Skin epidermis (tissue), 12 donors: ENCODE measurements at regions not wholly inside any gene's neighbourhood (a gene's known extent, or its start where the extent isn't known, plus 50 kb on each side); places are given as distances from the start of the nearest gene placed in this dataset.

Source experiments
- H3K27ac ChIP-seq, 21 experiments: fragments of 200-600 bp; sonication (generic) in 11 of 21; one replicate each; pipeline ENCODE4 v1.5.0; 2020; ENCODE audit warnings: mild to moderate bottlenecking in 3 of 21, inconsistent platforms in 2 of 21, moderate library complexity in 2 of 21
- H3K4me3 ChIP-seq, 7 experiments: fragments of 200-600 bp; sonication (generic) in 2 of 7; one replicate each; pipeline ENCODE4 v1.5.0; 2020; ENCODE audit warnings: inconsistent platforms in 2 of 7, mild to moderate bottlenecking in 2 of 7, moderate library complexity in 1 of 7

DNA sequence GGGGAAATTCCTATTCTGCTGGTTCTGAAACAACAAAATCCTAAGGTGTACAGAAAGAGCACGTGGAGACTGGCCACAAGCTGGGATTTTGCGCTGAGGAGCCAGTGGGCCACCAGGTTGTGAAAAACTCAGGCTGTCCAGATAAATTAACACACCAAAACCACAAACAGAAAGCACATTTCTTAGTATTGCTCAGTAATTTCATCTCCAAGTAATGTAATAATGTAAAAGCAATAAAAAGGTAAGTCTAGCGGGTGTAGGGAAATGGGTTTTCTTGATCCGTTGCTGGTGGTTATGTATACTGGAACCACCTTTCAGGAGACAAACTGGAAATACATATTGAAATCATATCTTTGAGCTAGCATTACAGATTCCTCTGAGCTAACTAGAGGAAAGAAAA lies 195.6 kb upstream of the CNR1 start:
- Histone ChIP-seq H3K4me3 (no peak overlapping the region), H3K27ac (no peak overlapping the region)

GRCh38 chr6:88361298-88361697 lies 195.2 kb upstream of the CNR1 start:
- Histone ChIP-seq H3K27ac (no peak overlapping the region), H3K4me3 (no peak overlapping the region)

- Histone ChIP-seq H3K4me3 (no peak overlapping the region), H3K27ac (no peak overlapping the region)
These were observed 194.2 kb upstream of the CNR1 start for GRCh38 chr6:88360203-88360797.

DNA sequence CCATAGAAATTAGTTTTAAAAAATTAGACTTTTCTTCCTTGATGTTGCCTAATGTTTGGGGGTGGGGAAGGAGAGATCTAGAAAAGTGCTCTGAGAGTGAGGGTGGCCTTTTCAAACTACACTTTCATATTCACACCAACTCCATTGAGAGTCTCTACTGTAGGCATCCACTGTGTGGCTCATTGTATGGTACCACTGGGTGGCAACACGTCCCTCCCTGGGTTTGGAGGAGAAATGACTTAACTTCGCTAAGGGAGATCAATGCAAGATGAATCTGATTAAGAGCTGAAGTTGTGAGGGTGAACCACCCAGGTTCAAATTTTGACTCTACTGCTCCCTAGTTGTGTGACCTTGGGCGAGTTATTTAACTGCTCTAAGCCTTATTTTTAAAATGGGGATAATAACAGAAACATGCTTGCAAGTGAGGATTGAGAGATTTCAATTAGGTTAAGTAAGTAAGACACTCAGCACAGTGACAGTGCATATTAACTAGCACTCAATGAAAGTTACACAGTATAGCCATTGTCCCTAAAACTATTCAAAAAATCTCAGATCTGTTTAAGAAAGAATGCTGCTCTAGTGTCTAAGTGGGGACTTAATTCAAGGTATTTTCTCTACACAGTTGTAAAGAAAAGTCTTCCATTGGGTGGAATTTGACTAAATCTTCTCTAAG lies 193.5 kb upstream of the CNR1 start:
- no peak overlapping the region for H3K4me3 ChIP-seq
- no peak overlapping the region for H3K27ac ChIP-seq

GRCh38 chr6:88358846-88359245 lies 192.7 kb upstream of the CNR1 start:
- Histone ChIP-seq H3K4me3 (no peak overlapping the region), H3K27ac (no peak overlapping the region)

DNA sequence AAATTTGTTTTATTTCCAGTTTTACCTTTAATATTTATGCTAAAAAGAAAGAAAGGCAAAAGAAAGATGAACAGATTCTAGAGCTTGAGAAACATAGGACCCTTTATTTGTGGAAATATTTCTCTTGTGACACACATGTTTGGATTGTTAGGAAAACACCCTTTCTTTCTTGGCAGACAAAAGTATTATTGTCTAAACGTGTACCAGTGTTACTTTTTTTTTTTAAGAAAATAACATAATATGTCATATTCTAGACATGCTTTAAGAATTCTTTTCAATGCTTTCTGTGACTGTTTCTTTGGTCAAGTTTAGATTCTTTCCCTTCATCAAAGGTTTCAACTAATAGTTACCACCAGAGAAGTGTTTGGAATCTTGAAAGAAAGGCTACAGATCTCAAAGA lies 183.4 kb upstream of the CNR1 start:
- no peak overlapping the region for H3K4me3 ChIP-seq
- H3K27ac ChIP-seq, result no peak overlapping the region

DNA sequence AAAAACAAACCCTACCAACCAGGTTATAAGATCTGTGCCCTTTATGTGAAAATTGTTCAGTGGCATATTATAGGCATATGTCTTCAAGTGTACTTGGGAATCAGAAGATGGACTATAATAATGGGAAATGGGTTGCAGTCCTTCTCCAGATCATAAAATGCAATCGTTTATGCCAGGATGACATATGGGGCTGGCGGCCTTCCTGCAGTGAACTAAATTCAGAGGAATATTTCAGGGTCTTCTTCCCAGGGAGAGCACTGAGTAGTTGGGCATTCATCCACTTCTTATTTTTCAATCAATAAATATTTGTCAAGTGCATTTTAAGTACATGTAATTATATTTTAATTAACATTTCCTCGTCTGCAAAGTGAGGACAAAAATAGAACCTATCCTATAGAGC lies 176.2 kb upstream of the CNR1 start:
- Histone ChIP-seq H3K27ac (no peak overlapping the region), H3K4me3 (no peak overlapping the region)

DNA sequence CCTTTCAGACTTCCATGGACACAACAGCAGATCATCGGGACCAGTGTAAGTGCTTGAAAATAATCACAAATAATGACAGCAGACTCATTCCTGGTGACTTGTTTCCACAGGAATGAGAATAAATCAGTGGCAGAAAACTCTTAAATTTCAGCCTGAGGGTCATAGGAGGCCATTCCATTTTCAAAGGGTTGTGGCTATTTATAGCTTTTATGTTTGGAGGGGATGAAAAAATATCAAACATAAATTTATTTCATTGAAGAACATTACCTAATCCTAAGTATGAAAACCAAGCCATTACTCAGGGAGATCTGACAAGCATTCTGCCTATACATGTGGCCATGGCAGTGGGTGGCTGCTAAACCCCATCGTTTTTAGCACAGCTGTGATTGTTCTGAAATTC lies 173.6 kb upstream of the CNR1 start:
- no peak overlapping the region for H3K4me3 ChIP-seq
- no peak overlapping the region for H3K27ac ChIP-seq

DNA sequence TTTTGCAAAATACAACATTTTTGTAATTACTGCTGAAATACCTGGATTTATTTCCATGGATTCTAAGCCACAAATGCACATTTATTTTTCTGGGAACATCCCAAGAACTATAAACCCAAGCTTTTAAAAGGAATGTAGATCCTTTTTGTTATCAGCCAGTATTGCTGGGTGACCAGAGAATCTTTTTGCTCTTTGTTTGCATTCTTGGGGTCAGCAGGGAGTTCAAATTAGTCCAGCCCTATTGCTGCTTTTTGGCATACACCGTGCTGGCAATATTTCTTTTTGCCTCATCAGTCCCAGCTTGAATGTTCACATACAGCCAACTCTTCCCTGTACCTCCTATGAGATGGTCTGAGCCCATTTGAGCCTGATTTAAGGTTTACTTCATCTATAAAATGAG lies 155.2 kb upstream of the CNR1 start:
- Histone ChIP-seq H3K4me3 (no peak overlapping the region), H3K27ac (no peak overlapping the region)

DNA sequence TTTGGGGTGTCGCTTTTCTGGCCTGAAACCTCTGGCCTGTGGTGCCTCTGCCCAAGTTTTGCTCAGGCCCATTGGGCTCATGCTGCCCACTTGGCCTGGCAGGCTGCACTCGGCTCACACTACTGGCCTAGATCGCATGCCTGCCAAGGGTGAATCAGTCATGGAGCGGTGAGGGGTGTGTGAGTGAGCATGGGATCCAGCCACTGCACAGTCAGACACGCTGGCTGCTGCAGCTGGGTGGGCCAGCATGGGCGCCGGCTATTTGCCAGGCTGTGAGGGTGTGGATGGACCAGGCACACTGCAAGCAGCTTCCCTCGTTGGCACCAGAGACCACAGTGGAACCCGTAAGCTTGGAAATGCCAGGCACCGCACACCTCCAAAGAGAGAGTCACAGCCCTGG lies 145.4 kb upstream of the CNR1 start:
- Histone ChIP-seq H3K27ac (no peak overlapping the region), H3K4me3 (no peak overlapping the region)

DNA sequence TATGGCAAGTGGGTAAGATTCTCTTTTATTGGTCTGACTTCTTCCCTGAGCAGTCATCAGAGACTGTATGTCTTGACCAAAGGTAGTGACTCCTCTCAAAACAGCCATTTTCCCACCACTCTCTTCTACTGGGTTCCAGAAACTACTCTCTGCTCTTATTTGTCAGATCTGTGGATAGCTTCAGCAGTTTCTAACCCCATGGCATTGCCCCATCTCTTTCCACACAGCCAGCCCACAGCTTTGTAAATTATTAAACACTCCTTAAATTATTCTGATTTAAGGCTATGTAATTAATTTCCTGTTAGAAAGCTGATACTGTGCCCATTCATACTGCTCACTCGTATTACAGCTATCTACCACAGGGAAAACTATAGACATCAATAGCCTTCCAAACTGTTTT lies 138.4 kb upstream of the CNR1 start:
- H3K4me3 ChIP-seq, result no peak overlapping the region
- H3K27ac ChIP-seq, result no peak overlapping the region

GRCh38 chr6:88302769-88303225 lies 136.7 kb upstream of the CNR1 start:
- Histone ChIP-seq H3K4me3 (no peak overlapping the region), H3K27ac (no peak overlapping the region)

GRCh38 chr6:88301888-88302768 lies 136.0 kb upstream of the CNR1 start:
- H3K27ac ChIP-seq, result no peak overlapping the region
- no peak overlapping the region for H3K4me3 ChIP-seq

GRCh38 chr6:88301256-88301655 lies 135.1 kb upstream of the CNR1 start:
- H3K27ac ChIP-seq, result no peak overlapping the region
- H3K4me3 ChIP-seq, result no peak overlapping the region

- H3K4me3 ChIP-seq, result no peak overlapping the region
- no peak overlapping the region for H3K27ac ChIP-seq
These were observed 132.1 kb upstream of the CNR1 start for GRCh38 chr6:88298066-88298845.

DNA sequence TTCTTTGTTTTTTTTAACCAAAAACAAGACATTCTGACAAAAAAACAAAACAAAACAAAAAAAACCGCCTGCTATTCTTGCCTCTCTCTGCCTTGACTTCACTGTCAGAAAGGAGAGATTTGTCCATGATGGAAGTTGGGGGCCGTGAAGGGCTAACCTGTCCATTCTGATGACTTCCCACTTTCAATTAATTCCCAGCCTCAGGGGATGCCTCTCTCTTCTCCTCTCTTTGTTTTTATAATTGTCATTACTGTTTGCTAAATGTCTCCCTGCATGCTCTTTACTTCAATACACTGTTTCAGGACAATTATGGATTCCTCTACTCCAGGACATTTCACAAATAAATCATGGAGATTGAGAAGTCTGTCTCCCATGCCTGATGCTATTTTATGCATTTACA lies 130.5 kb upstream of the CNR1 start:
- H3K27ac ChIP-seq, result no peak overlapping the region
- no peak overlapping the region for H3K4me3 ChIP-seq

DNA sequence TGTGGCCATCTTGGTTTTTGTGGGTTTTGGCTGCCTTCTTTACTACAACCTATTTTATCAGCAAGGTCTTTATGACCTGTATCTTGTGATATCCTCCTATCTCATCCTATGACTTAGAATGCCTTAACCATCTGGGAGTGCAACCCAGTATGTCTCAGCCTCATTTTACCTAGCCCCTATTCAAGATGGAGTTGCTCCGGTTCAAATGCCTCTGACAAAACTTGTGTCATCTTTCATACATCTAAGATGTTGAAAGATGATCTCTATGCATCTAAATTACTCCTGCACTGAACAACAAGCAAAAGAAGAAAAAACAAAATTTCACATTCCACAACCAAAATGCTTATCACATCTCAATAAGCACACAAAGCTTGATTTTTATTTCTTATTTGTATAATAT lies 129.5 kb upstream of the CNR1 start:
- H3K27ac ChIP-seq, result no peak overlapping the region
- no peak overlapping the region for H3K4me3 ChIP-seq

DNA sequence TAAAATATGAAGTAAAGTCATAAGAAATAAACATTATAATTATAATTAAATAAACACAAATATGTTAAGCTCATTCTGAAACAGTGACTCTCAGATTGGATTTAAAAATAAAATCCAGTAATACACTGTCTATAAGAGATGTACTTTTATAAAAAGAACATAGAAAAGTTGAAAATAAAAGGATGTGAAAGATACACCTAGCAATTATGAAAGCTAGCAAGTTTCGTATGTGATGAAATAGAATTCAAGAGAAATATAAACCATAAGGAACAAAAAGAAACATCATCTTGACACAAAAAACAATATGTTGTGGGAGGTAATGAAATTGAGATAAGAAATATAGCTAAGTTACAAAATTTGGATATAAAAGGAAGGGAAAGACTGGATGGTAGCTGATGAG lies 128.6 kb upstream of the CNR1 start:
- Histone ChIP-seq H3K27ac (no peak overlapping the region), H3K4me3 (no peak overlapping the region)

DNA sequence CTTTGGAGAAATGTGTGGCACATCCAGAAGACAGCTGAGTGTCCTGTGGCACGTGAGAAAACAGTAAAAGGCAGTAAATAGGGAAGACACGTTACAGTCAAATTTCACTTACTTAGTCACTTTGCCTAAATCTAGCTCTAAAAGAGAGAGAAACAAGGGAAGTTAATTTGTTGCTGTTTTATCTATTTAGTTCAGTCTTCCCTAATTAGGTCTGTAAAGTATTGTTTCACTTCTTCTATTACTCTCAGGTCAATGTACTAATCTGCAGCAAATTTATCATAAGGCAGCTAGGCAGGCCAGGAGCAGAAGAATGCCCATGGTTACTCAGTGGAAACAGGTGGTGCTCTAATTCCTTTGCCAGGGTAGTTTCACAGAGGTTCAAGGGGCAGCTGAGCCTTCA lies 124.3 kb upstream of the CNR1 start:
- Histone ChIP-seq H3K4me3 (no peak overlapping the region), H3K27ac (no peak overlapping the region)

GRCh38 chr6:88287696-88288095 lies 121.5 kb upstream of the CNR1 start:
- H3K27ac ChIP-seq, result no peak overlapping the region
- H3K4me3 ChIP-seq, result no peak overlapping the region
